ENCODE measurements at regions not wholly inside any gene's neighbourhood (a gene's known extent, or its start where the extent isn't known, plus 50 kb on each side); places are given as distances from the start of the nearest gene placed in this dataset.
"Not testable (repeated sequence)": the region's sequence is repeated elsewhere in the genome, so short reads cannot be mapped to it uniquely, and the experiment has no call there.

GRCh38 chr5:36739751-36740221, 133.4 kb downstream of the SLC1A3 start:
- DNase-seq (ENCODE audit: low read depth in 2 of 2) = peak; percentile 19 to 26

- DNase-seq (ENCODE audit: low read depth in 2 of 2) = no peak
These were observed 134.0 kb downstream of the SLC1A3 start for GRCh38 chr5:36740259-36740898.

GRCh38 chr5:36741128-36741527, 134.7 kb downstream of the SLC1A3 start:
- no peak for DNase-seq (ENCODE audit: low read depth in 2 of 2)

GRCh38 chr5:36743891-36744772, 132.4 kb upstream of the NIPBL start:
- no peak for DNase-seq (ENCODE audit: low read depth in 2 of 2)

GRCh38 chr5:36744773-36745589, 131.6 kb upstream of the NIPBL start:
- DNase-seq (ENCODE audit: low read depth in 2 of 2) = no peak

- DNase-seq (ENCODE audit: low read depth in 2 of 2) = not testable (repeated sequence)
These were observed 128.8 kb upstream of the NIPBL start for GRCh38 chr5:36747794-36748193.

GRCh38 chr5:36751886-36752285, 124.7 kb upstream of the NIPBL start:
- DNase-seq (ENCODE audit: low read depth in 2 of 2) = no peak

GRCh38 chr5:36755342-36755741, 121.2 kb upstream of the NIPBL start:
- no peak for DNase-seq (ENCODE audit: low read depth in 2 of 2)

- DNase-seq (ENCODE audit: low read depth in 2 of 2) = no peak
These were observed 120.6 kb upstream of the NIPBL start for GRCh38 chr5:36755920-36756488.

- no peak for DNase-seq (ENCODE audit: low read depth in 2 of 2)
These were observed 119.7 kb upstream of the NIPBL start for GRCh38 chr5:36756848-36757247.

- no peak for DNase-seq (ENCODE audit: low read depth in 2 of 2)
These were observed 117.5 kb upstream of the NIPBL start for GRCh38 chr5:36759117-36759516.

GRCh38 chr5:36763454-36763853, 113.1 kb upstream of the NIPBL start:
- DNase-seq (ENCODE audit: low read depth in 2 of 2) = no peak

- no peak for DNase-seq (ENCODE audit: low read depth in 2 of 2)
These were observed 110.7 kb upstream of the NIPBL start for GRCh38 chr5:36765876-36766275.

- DNase-seq (ENCODE audit: low read depth in 2 of 2) = no peak
These were observed 109.6 kb upstream of the NIPBL start for GRCh38 chr5:36766981-36767380.

- DNase-seq (ENCODE audit: low read depth in 2 of 2) = no peak
These were observed 108.1 kb upstream of the NIPBL start for GRCh38 chr5:36768450-36768849.

GRCh38 chr5:36769129-36769770, 107.3 kb upstream of the NIPBL start:
- DNase-seq (ENCODE audit: low read depth in 2 of 2) = no peak

GRCh38 chr5:36770125-36770524, 106.4 kb upstream of the NIPBL start:
- no peak for DNase-seq (ENCODE audit: low read depth in 2 of 2)

GRCh38 chr5:36772276-36773140, 104.1 kb upstream of the NIPBL start:
- no peak for DNase-seq (ENCODE audit: low read depth in 2 of 2)

GRCh38 chr5:36777105-36777757, 99.3 kb upstream of the NIPBL start:
- no peak for DNase-seq (ENCODE audit: low read depth in 2 of 2)

GRCh38 chr5:36778336-36778735, 98.2 kb upstream of the NIPBL start:
- DNase-seq (ENCODE audit: low read depth in 2 of 2) = no peak

Measured in stimulated activated CD8-positive, alpha-beta memory T cell treated with anti-CD3 and anti-CD28 coated beads, Interleukin-7, amount 100 ng/mL, for 1 hour (primary cell).